Trophoblast cell (in vitro differentiated cells and primary cell): ENCODE measurements at regions not wholly inside any gene's neighbourhood (a gene's known extent, or its start where the extent isn't known, plus 50 kb on each side); places are given as distances from the start of the nearest gene placed in this dataset.
A peak's percentile ranks its signal among the peaks of the same experiment; 100 is the strongest.

ENCODE experiments used
- DNase-seq, 2 donors: peaks; one replicate each; pipeline ENCODE4 v3.0.0-alpha.2; 2016
- H2AFZ ChIP-seq: 2 replicates; pipeline ENCODE4 v1.6.1; 2013; ENCODE audit warnings: low read length, moderate library complexity, mild to moderate bottlenecking; ENCODE audit not compliant: insufficient read depth, poor library complexity
- H2AK5ac ChIP-seq: 2 replicates; pipeline ENCODE4 v1.6.1; 2013; ENCODE audit warnings: mild to moderate bottlenecking, low read length
- H2BK120ac ChIP-seq: 2 replicates; pipeline ENCODE4 v1.6.1; 2013; ENCODE audit warnings: low read length, mild to moderate bottlenecking, moderate library complexity; ENCODE audit not compliant: insufficient read depth, poor library complexity
- H2BK12ac ChIP-seq: 2 replicates; pipeline ENCODE4 v1.6.1; 2013; ENCODE audit warnings: mild to moderate bottlenecking, low read length, moderate library complexity
- H2BK5ac ChIP-seq: 2 replicates; pipeline ENCODE4 v1.6.1; 2013; ENCODE audit warnings: low read length, low read depth, moderate library complexity, mild to moderate bottlenecking; ENCODE audit not compliant: poor library complexity
- H3K14ac ChIP-seq: 2 replicates; pipeline ENCODE4 v1.6.1; 2013; ENCODE audit warnings: mild to moderate bottlenecking, low read length
- H3K18ac ChIP-seq: 2 replicates; pipeline ENCODE4 v1.6.1; 2013; ENCODE audit warnings: mild to moderate bottlenecking, low read length
- H3K23ac ChIP-seq: 2 replicates; pipeline ENCODE4 v1.6.1; 2013; ENCODE audit warnings: low read length
- H3K27ac ChIP-seq: 2 replicates; pipeline ENCODE4 v1.5.1; 2013; ENCODE audit warnings: low read depth, mild to moderate bottlenecking, inconsistent platforms, low read length, moderate library complexity
- H3K27me3 ChIP-seq: 2 replicates; pipeline ENCODE4 v1.6.1; 2013; ENCODE audit warnings: inconsistent platforms, mild to moderate bottlenecking, low read length, moderate library complexity; ENCODE audit not compliant: insufficient read depth
- H3K36me3 ChIP-seq, 2 experiments: 1 replicate in 1 of 2; 2 replicates in 1 of 2; pipeline ENCODE4 v1.6.1; 2013; ENCODE audit warnings: low read length in 2 of 2, mild to moderate bottlenecking in 2 of 2, moderate library complexity in 1 of 2; ENCODE audit not compliant: insufficient read depth in 2 of 2, control insufficient read depth in 1 of 2
- H3K4ac ChIP-seq: 2 replicates; pipeline ENCODE4 v1.6.1; 2013; ENCODE audit warnings: low read depth, mild to moderate bottlenecking, low read length, moderate library complexity
- H3K4me1 ChIP-seq, 2 experiments: 1 replicate in 1 of 2; 2 replicates in 1 of 2; pipeline ENCODE4 v1.6.1; 2013; ENCODE audit warnings: low read length in 2 of 2, mild to moderate bottlenecking in 2 of 2, moderate library complexity in 1 of 2; ENCODE audit not compliant: insufficient read depth in 2 of 2, control insufficient read depth in 1 of 2
- H3K4me2 ChIP-seq: 2 replicates; pipeline ENCODE4 v1.6.1; 2013; ENCODE audit warnings: inconsistent platforms, mild to moderate bottlenecking, low read length, moderate library complexity
- H3K4me3 ChIP-seq: 2 replicates; pipeline ENCODE4 v1.5.1; 2013; ENCODE audit warnings: mild to moderate bottlenecking, low read depth, low read length, inconsistent platforms
- H3K79me1 ChIP-seq: one replicate; pipeline ENCODE4 v1.6.1; 2013; ENCODE audit warnings: low read length
- H3K79me2 ChIP-seq: 2 replicates; pipeline ENCODE4 v1.6.1; 2013; ENCODE audit warnings: low read length, mild to moderate bottlenecking; ENCODE audit not compliant: control insufficient read depth, insufficient read depth, poor library complexity
- H3K9ac ChIP-seq: 2 replicates; pipeline ENCODE4 v1.6.1; 2013; ENCODE audit warnings: mild to moderate bottlenecking, low read length
- H3K9me3 ChIP-seq: 2 replicates; pipeline ENCODE4 v1.6.1; 2013; ENCODE audit warnings: low read depth, mild to moderate bottlenecking, control low read depth, inconsistent platforms, low read length; ENCODE audit not compliant: insufficient read depth
- H4K12ac ChIP-seq: 2 replicates; pipeline ENCODE4 v1.6.1; 2013; ENCODE audit warnings: low read depth, mild to moderate bottlenecking, low read length, moderate library complexity
- H4K8ac ChIP-seq: 2 replicates; pipeline ENCODE4 v1.6.1; 2013; ENCODE audit warnings: low read depth, mild to moderate bottlenecking, low read length, moderate library complexity
- H4K91ac ChIP-seq: one replicate; pipeline ENCODE4 v1.6.1; 2013; ENCODE audit warnings: low read depth, mild to moderate bottlenecking, low read length, moderate library complexity
- WGBS: extraction: QIAGEN DNeasy Blood & Tissue Kit; methylation state at CpG from one replicate; pipeline ENCODE4 v1.1.7; 2013; ENCODE audit warnings: missing lambda C conversion rate; ENCODE audit not compliant: insufficient read length, insufficient coverage; ENCODE audit errors: extremely low coverage; 5-methylcytosine and 5-hydroxymethylcytosine counted together

GRCh38 chr1:60813071-60813470 lies 269.3 kb upstream of the NFIA start:
- H3K14ac ChIP-seq: no peak overlapping the region
- H3K9ac ChIP-seq: no peak overlapping the region
- H3K4me1 ChIP-seq: no peaks in the 10 kb centered on the region
- no peak overlapping the region for H3K4ac ChIP-seq
- H3K18ac ChIP-seq: no peak overlapping the region
- no peak overlapping the region for H2AK5ac ChIP-seq
- no peak overlapping the region for H3K4me3 ChIP-seq
- no peaks in the 10 kb centered on the region for H3K79me1 ChIP-seq
- H3K4me2 ChIP-seq: no peak overlapping the region
- H4K8ac ChIP-seq: no peak overlapping the region
- no peaks in the 10 kb centered on the region for H3K27me3 ChIP-seq
- H2BK120ac ChIP-seq: no peak overlapping the region
- no peak overlapping the region for H2BK12ac ChIP-seq
- H3K36me3 ChIP-seq: no peaks in the 10 kb centered on the region
- H3K27ac ChIP-seq: no peak overlapping the region
- no peak overlapping the region for H2AFZ ChIP-seq
- DNase-seq: no peak
- WGBS: no CpG with 5 or more reads among the region's 3 CpGs
- no peak overlapping the region for H4K12ac ChIP-seq
- no peak overlapping the region for H3K23ac ChIP-seq
- no peaks in the 10 kb centered on the region for H3K79me2 ChIP-seq
- no peak overlapping the region for H4K91ac ChIP-seq
- peaks cover 2% of the 10 kb centered on the region for H3K9me3 ChIP-seq
- H2BK5ac ChIP-seq: no peak overlapping the region

GRCh38 chr1:60809204-60809980 lies 273.0 kb upstream of the NFIA start:
- no peaks in the 10 kb centered on the region for H3K79me2 ChIP-seq
- no peak overlapping the region for H3K4me2 ChIP-seq
- no peak overlapping the region for H3K14ac ChIP-seq

GRCh38 chr1:60808676-60809075 lies 273.7 kb upstream of the NFIA start:
- Histone ChIP-seq H2AK5ac (no peak overlapping the region), H3K23ac (no peak overlapping the region), H2BK120ac (no peak overlapping the region), H2BK5ac (no peak overlapping the region), H3K9me3 (peaks cover 2% of the 10 kb centered on the region), H3K27ac (no peak overlapping the region), H4K91ac (no peak overlapping the region), H2BK12ac (no peak overlapping the region), H4K8ac (no peak overlapping the region), H3K4me1 (no peaks in the 10 kb centered on the region), H3K79me1 (no peaks in the 10 kb centered on the region), H3K18ac (no peak overlapping the region), H3K4ac (no peak overlapping the region), H4K12ac (no peak overlapping the region), H3K36me3 (no peaks in the 10 kb centered on the region), H2AFZ (no peak overlapping the region), H3K9ac (no peak overlapping the region), H3K4me2 (no peak overlapping the region), H3K4me3 (no peak overlapping the region), H3K14ac (no peak overlapping the region), H3K27me3 (no peaks in the 10 kb centered on the region), H3K79me2 (no peaks in the 10 kb centered on the region)
- no CpG with 5 or more reads among the region's 1 CpG for WGBS
- no peak for DNase-seq

More at GRCh38 chr1:60809204-60809980, 273.0 kb upstream of the NFIA start:
- H3K4ac ChIP-seq: no peak overlapping the region
- H3K18ac ChIP-seq: no peak overlapping the region
- no peak overlapping the region for H4K12ac ChIP-seq
- H3K27ac ChIP-seq: no peak overlapping the region
- H3K4me1 ChIP-seq: no peaks in the 10 kb centered on the region
- no peak overlapping the region for H2BK12ac ChIP-seq
- H3K9me3 ChIP-seq: peaks cover 2% of the 10 kb centered on the region
- peak; percentile 26 to 53 for DNase-seq
- H2BK5ac ChIP-seq: no peak overlapping the region
- no peak overlapping the region for H3K4me3 ChIP-seq
- no peaks in the 10 kb centered on the region for H3K36me3 ChIP-seq
- no peak overlapping the region for H3K23ac ChIP-seq
- no peak overlapping the region for H2AFZ ChIP-seq
- no CpG with 5 or more reads among the region's 8 CpGs for WGBS
- no peak overlapping the region for H4K91ac ChIP-seq
- no peak overlapping the region for H3K9ac ChIP-seq
- no peak overlapping the region for H2BK120ac ChIP-seq
- H3K27me3 ChIP-seq: no peaks in the 10 kb centered on the region
- no peak overlapping the region for H2AK5ac ChIP-seq
- H4K8ac ChIP-seq: no peak overlapping the region
- no peaks in the 10 kb centered on the region for H3K79me1 ChIP-seq

GRCh38 chr1:60802884-60803283 lies 279.5 kb upstream of the NFIA start:
- no peak overlapping the region for H2BK120ac ChIP-seq
- H3K9me3 ChIP-seq: no peaks in the 10 kb centered on the region
- H4K91ac ChIP-seq: no peak overlapping the region
- no peaks in the 10 kb centered on the region for H3K79me2 ChIP-seq
- no peak overlapping the region for H3K4me3 ChIP-seq
- H3K9ac ChIP-seq: no peak overlapping the region
- no CpG with 5 or more reads among the region's 2 CpGs for WGBS
- H2AK5ac ChIP-seq: no peak overlapping the region
- no peaks in the 10 kb centered on the region for H3K27me3 ChIP-seq
- H3K27ac ChIP-seq: no peak overlapping the region
- no peak overlapping the region for H3K4me2 ChIP-seq
- no peak overlapping the region for H3K18ac ChIP-seq
- no peak overlapping the region for H4K12ac ChIP-seq
- no peak overlapping the region for H4K8ac ChIP-seq
- no peaks in the 10 kb centered on the region for H3K4me1 ChIP-seq
- no peak overlapping the region for H3K4ac ChIP-seq
- no peak for DNase-seq
- no peak overlapping the region for H2AFZ ChIP-seq
- no peaks in the 10 kb centered on the region for H3K36me3 ChIP-seq
- no peak overlapping the region for H2BK12ac ChIP-seq
- H2BK5ac ChIP-seq: no peak overlapping the region
- no peak overlapping the region for H3K23ac ChIP-seq
- no peaks in the 10 kb centered on the region for H3K79me1 ChIP-seq
- no peak overlapping the region for H3K14ac ChIP-seq
